Activated T-cell treated with anti-CD3 and anti-CD28 coated beads for 24 hours (primary cell): ENCODE measurements at regions not wholly inside any gene's neighbourhood (a gene's known extent, or its start where the extent isn't known, plus 50 kb on each side); places are given as distances from the start of the nearest gene placed in this dataset.
"Not testable (repeated sequence)": the region's sequence is repeated elsewhere in the genome, so short reads cannot be mapped to it uniquely, and the experiment has no call there.

Experiments
- DNase-seq: peaks from one replicate; pipeline ENCODE4 v3.0.0-alpha.2; 2020; ENCODE audit warnings: low read depth

DNA sequence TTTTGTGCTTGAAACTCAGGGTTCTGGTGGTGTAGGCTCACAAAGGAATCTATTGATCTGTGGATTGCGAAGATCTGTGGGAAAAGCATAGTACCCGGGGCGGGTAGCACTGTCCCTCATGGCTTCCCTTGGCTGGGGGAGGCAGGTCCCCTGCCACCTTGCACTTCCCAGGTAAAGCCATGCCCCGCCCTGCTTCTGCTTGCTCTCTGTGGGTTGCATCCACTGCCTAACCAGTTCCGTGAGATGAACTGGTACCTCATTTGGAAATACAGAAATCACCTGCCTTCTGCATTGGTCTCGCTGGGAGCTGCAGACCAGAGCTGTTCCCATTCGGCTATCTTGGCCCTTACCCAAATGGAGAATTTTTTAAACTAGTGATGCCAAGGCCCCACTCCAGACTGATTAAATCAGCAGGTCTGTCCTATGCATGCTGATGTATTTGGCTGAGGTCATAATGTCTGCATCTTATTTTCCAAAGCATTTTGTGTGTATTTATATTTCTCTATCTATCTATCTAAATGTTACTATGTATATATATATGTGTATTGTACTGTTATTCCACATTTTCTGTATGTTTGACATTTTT lies 65.5 kb upstream of the SLC7A14 start:
- no peak for DNase-seq

- not testable (repeated sequence) for DNase-seq
These were observed 64.7 kb upstream of the SLC7A14 start for GRCh38 chr3:170650557-170650956.

GRCh38 chr3:170644711-170645110 lies 58.8 kb upstream of the SLC7A14 start:
- DNase-seq, result no peak

DNA sequence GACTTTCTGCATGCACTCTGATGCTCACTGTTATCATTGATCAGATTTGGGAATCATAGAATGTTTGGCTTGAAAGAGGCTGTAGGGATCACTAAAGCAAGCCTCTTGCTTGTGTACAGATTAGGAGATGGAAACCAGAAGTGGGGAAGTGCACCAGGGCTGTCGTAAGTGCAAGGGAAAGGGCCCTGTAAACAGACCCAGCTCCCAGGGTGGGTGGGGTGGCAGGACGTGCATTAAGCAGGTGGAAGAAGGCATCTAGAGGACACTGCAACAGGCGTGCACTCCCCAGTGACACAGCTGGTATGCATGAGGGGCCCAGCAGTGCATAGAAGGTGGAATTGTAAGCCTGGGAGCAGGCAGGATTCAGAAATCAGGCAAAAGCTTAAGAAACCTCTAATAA lies 58.0 kb upstream of the SLC7A14 start:
- no peak for DNase-seq

- no peak for DNase-seq
These were observed 57.2 kb upstream of the SLC7A14 start for GRCh38 chr3:170642882-170643601.

GRCh38 chr3:170641510-170642236 lies 55.8 kb upstream of the SLC7A14 start:
- DNase-seq, result no peak

DNA sequence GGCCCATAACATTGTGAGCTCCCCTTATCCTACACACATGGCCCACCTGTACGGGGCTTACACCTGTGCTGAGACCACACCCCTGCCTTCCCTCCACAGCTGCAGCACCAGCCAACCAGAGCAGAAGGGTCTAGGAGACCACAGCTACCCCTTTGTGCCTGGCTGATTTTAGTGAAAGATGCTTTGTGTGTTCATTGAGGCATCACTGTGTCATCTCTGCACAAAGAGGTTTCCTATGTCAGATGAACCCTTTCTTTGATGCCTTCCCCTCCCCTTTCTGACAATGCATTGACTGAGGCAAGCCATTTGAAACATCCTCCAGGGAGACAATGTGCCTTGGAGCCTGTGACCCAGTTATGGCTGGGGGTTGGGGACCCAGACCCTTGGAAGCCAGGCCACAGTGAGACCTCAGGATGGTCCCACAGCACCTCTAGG lies 54.9 kb upstream of the SLC7A14 start:
- DNase-seq, result no peak

- DNase-seq, result no peak
These were observed 53.1 kb upstream of the SLC7A14 start for GRCh38 chr3:170638988-170639387.

GRCh38 chr3:170637306-170637705 lies 51.4 kb upstream of the SLC7A14 start:
- no peak for DNase-seq

DNA sequence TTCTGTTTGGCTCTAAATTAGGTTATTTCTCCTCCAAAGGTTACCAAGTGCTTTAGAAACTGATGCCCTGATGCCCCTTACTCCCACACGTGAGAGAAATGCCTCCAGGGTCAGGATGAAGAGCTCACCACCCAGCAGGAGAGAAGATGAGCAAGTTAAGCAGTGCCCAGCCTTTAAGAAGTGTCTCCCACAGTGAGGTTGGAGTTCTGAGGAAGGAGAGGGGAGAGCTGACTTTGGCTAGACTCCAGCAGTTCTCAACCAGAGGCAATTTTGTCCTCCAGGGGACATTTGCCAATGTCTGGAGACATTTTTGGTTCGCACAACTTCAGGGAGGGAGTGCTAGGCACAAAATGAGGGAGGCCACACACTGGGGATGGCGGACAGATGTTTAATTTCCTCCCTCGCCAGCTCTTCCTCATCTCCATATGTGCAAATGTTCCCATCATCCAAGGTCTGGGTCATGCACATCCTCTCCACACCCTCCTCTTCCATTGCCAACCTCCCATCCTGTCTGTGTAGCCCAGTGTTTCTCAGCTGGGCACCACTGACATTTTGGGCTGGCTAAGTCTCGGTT lies 50.6 kb upstream of the SLC7A14 start:
- no peak for DNase-seq
